Activated CD8-positive, alpha-beta memory T cell treated with anti-CD3 and anti-CD28 coated beads, Interleukin-2, amount 50 U/mL, for 4 hours (primary cell): ENCODE measurements at regions not wholly inside any gene's neighbourhood (a gene's known extent, or its start where the extent isn't known, plus 50 kb on each side); places are given as distances from the start of the nearest gene placed in this dataset.
"Not testable (repeated sequence)": the region's sequence is repeated elsewhere in the genome, so short reads cannot be mapped to it uniquely, and the experiment has no call there.

Experiments
- DNase-seq: peaks from one replicate; pipeline ENCODE4 v3.0.0-alpha.2; 2020

DNA sequence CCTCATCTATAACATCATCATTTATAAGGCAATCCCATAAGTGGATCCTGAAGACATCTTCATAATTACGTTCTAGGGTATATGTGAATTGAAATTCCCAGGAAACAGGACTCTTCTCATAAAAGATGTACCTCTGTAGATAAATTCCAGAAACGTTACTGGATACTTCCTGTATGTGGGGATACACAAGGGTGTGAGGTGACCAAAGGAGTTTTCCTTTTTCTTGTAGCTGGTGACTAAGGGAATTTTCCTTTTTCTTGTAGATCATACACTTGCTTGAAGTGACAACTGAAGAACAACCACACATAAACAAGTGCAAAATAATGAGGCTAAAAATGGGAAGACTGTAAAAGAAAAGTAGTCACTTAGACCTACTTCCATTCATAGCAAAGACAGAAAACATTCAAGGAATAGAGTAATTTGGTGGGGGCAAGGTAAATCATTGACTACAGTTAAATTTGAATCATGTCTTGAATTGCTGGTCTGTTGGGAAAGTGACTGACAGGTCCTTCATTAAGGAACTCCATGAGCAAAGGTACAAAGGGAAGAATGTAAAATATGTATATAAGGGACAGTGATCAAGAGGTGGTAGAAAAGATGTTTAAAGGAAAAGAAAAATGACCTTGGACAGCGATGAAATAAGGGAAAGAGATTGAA, 53.2 kb upstream of the UBE2E3 start:
- no peak for DNase-seq

GRCh38 chr2:180925700-180926099, 54.7 kb upstream of the UBE2E3 start:
- no peak for DNase-seq

DNA sequence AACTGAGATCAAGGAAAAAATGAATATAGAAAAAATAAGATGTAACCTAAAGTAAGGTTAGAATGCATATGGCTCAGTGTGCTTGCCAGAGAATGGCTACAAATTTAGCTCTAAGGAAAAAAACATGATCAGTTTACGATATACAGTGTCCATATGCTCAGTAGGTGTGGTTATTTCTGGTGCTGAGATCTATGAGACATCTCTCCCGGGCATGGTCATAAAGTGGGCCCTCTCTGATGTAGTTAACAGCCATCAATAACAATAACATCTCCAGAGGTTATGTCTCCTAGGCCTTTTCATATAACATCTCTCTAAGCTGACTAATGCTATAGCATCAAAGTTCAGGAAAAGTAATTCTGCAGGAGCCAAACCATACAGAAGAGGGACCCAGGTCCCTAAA, 56.3 kb upstream of the UBE2E3 start:
- no peak for DNase-seq

DNA sequence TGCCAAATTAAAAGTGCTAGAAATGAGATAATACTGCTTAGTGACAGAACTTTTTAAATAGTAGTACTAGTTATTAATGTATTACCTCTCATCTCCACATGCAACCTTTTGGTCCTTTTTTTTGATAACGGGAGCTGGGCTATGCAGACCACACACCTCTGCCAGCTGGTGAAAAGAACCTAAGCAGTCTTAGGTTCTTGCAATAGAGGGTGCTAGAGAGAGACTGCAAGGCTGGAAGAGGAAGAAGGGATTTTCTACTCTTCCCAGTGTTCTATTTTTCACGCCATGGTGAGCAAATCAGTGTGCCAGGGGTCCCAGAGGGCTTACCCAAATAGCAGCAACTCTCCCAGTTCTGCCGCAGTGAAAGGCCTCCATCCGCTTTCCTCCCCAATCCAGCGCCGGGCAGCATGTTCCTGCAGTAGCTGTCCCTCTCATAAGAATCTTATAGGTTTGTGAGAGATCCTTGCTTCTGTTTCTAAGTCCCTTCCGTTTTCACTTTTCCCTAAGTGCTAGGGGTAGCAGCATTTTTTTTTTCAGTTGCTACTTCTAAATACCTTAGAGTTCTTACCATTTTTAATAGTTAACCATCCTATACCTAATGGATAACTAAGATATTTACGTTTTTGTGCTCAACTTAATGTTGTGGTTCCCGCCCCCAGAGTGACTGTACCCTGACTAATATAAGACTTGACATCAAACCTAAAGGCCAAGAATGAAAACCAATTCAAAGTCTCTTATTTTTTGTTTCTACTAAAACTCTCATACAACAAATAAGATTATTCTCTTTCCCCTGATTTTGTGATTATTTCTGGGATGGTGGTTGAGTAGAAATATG, 69.4 kb upstream of the UBE2E3 start:
- DNase-seq, result no peak

DNA sequence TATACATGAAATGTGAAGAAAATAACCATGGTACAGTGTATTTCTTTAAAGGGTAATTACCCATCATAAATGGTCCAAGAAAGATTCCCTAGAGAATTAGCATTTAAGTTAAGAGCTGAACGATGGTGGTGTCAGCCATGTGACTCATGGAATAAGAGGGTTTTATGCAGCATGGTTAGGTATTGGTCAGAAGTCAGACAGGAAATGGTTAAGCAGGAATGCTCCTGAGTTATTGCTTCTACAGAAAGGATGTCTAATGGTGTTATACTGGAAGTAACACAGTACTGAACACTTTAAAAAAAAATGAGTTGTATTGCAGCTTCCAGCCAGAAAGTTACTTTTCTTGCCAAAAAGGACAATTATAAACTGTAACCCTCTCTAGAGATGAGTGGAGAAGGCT, 72.7 kb upstream of the UBE2E3 start:
- DNase-seq, result no peak

- no peak for DNase-seq
Observed at GRCh38 chr2:180905461-180905860, 74.9 kb upstream of the UBE2E3 start.

GRCh38 chr2:180905002-180905401, 75.4 kb upstream of the UBE2E3 start:
- no peak for DNase-seq

DNA sequence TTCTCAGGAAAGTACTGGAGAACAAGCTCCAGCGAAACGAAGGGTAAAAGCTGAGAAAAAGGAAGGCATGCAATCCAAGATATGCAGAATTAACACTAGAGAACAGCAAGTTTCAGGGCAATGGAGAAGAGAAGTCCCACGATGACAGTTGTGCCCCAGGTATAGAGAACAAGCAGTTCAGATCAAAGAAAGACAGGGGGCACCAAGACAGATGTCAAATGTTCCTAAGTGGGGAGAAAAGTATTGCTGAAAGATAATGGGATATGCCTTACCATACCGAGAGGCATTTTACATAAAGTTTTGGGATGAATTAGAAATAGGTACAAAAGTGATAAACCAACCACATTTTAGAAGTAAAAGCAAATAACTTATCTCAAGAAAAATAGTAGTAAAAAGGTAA, 79.1 kb upstream of the UBE2E3 start:
- DNase-seq, result no peak

DNA sequence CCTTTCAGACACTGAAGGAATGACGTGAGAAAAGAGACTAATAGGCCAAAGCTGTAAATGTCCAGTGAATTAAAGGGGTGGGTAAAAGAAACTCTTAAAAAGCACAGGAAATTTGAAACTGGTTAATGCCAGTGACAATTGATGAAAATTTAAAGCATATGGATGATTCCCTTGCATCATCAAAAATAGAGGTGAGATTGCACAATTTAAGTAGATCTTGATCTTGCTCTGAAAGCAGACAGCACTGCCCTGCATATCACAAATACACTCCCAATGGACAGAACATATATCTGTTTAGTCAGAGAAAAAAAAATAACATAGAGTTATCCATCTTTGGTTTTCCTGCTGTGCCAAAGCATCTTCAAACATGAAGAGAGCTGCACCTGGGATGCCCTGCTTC, 86.7 kb upstream of the UBE2E3 start:
- DNase-seq, result no peak

DNA sequence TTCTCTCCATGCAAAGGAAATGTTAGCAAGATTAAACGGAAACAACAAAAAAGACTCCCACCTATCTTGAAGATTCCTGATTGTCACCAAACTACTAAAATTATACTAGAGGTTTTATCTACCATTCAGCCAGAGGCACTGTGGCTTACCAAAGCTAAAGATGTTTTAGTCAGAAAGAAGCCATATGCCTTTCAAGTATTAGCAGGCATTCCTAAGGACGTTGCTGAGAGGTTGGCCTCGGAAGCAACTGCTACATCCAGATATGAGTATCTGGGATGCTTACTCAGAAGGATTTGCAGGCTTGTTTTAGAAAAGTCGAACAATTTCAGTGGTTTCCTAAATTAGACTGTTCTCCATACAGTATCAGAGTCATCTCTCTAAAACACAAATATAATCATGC, 88.3 kb upstream of the UBE2E3 start:
- no peak for DNase-seq

GRCh38 chr2:180891360-180891759, 89.0 kb upstream of the UBE2E3 start:
- no peak for DNase-seq

DNA sequence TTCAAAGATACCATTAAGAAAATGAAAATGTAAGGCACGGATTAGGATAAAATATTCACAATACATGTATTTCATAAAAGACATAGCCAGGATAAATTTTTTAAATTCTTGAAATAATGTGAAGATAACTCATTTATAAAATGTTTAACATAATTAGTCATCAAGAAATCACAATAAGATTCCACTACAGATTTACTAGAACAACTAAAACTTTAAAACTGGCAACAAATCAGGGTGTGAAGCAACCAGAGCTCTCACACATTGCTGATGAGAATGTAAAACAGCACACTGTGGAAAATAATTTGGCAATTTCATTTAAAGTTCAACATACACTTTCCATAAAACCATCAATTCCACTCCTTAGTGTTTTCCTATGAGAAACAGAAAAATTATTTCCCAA, 89.6 kb upstream of the UBE2E3 start:
- no peak for DNase-seq

- DNase-seq, result no peak
Observed at GRCh38 chr2:180882959-180883358, 97.4 kb upstream of the UBE2E3 start.

DNA sequence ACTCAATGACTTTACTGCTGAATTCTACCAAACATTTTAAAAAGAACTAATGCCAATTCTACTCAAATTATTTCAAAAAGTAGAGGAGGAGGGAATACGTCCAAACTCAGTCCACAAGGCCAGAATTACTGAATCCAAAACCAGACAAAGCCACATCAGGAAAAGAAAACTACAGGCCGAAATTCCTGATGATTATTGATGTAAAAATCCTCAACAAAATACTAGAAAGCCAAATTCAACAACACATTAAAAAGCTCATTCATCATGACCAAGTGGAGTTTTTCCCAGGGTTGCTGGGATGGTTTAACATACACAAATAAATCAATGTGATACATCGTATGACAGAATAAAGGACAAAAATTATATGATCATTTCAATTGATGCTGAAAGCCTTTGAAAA, 103.9 kb upstream of the UBE2E3 start:
- DNase-seq, result no peak

DNA sequence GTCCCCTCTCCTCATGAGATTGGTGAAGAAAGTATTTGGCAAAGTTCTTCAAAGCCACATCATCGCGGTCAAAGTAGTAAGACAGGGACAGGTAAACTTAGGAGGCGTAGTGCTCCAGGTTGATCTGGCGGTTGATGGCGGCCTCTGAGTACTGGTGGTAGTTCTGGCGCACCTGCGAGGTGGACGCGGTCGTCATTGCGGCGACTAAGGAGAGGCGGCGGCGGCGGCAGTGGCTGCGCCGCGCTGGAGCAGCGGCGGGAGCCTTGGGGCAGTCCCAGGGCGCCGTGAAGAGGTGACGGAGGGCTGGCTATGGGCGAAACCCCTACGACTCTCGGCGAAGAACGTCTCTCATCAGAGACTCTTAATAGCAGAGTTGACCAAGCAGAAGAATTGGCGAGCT, 107.2 kb upstream of the UBE2E3 start:
- no peak for DNase-seq

DNA sequence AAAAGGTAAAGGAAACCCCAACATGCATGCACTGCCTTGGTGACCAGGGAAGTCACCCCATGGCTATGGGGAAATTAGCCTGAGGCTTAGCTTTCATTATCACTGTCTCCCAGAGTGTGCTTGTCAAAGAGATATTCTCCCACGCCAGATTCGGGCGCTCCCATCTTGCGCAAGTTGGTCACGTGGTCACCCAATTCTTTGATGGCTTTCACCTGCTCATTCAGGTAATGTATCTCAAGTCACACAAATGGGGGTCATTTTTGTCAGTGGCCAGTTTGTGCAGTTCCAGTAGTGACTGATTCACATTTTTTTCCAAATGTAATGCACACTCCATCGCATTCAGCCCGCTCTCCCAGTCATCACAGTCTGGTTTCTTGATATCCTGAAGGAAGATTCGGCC, 107.6 kb upstream of the UBE2E3 start:
- not testable (repeated sequence) for DNase-seq

GRCh38 chr2:180872255-180872654, 108.2 kb upstream of the UBE2E3 start:
- DNase-seq, result no peak

DNA sequence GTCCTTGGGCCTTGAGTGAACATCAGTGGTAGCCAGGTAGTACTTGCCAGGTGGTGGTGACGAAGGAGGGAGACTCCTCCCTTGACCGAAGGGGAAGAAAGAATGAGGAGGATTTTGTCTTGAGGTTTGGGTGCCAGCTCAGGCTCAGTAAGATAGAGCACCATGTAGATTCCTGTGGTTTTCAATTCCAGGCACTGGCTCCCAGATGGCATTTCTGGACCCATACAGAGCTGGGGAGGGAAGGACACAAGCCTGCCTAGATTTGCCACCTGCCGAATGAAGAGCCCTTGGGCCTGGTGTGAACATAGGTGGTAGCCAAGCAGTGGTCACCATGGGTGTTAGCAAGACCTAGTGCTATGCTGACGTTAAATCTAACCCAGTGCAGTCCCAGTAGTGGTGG, 108.8 kb upstream of the UBE2E3 start:
- DNase-seq, result no peak

DNA sequence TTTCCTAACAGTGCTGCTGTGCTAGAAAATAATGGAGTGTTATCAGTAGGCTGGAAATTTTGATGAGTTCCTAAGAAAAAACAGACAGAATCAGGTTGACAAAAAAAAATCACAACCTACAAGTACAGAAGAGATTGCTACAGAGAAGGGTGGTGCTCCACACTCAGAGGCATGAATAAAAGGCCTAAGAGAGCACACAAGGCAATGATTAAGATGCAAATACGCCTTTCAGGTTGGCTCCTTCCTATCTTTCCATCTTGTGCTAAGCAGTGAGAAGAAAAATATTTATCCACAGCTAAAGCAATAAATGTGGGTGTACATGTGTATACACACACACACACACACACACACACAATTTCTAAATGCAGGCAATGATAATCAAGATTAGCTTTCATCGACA, 130.6 kb upstream of the UBE2E3 start:
- no peak for DNase-seq

DNA sequence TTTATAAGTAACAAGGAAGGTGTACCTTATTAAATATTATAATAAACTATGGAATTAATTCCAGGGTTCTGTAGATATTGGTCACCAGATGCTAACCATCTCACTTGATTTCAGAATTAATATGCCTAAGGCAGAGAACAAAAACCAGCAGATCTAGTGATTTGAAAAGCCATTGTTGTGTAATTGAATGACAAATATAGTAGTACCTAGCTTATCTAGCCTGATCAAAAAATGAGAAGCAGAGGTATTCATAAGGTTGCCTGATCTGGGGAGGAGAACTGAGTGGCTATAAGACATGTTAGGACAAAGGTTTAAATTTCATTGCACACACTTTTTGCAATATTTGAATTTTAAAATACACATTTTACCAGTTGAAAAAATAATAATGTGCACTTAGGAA, 132.0 kb upstream of the UBE2E3 start:
- DNase-seq, result no peak

DNA sequence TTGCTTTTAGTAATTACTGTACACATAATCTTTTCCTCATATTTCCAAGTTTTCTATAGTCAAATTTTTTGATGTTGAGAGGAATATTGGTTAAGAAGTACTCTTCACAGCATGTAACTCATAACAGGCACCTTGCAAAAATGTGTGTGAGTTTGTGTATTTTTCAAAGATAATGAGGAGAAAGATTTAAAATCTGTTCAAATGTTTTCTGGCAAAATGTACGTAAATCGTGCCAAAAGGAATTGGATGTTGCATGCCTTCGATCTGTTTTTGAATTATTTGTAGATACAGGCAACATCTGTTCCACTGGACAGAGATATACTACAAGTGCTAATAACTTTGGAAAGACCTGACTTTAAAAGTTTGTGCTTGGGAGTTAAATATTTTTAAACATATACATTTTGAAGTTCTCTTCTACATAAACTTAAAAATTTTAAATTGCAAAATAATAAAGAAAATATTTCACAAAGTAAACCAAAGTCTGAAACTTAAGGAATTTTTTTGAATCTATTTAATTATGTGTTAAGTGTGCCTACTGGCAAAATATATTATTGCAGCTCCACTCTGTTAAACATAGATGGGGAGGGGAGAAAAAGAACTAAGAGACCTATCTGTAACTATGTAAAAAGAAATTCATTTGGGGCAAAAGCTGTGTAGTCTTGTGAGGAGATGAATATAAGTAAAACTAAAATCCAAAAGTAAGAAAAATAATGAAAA, 133.5 kb upstream of the UBE2E3 start:
- DNase-seq, result no peak

- DNase-seq, result no peak
Observed at GRCh38 chr2:180842461-180842860, 137.9 kb upstream of the UBE2E3 start.

- DNase-seq, result no peak
Observed at GRCh38 chr2:180840641-180841040, 139.8 kb upstream of the UBE2E3 start.

DNA sequence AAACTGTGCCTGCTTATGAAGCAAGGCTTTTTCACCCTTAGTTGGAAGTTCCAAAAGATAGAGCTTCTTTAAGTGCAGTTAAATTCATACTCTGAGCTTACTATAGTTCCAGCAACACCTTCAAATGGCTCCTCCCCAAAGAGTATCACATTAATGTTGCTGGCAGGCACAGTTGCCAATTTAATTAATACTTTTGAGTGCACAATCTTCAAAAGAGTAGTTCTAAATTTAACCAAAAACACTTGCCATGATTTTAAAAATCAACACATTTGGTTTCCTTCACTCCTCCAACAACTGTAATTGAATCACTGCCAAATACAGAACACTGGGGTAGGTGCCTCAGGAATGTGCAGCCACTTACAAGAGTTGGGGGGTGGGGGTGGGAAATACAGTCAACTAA, 150.6 kb upstream of the UBE2E3 start:
- DNase-seq, result no peak
